GM12874 (cell line): ENCODE measurements at regions not wholly inside any gene's neighbourhood (a gene's known extent, or its start where the extent isn't known, plus 50 kb on each side); places are given as distances from the start of the nearest gene placed in this dataset.

Source experiments
- CTCF ChIP-seq: IDR thresholded peaks from 2 replicates; pipeline ENCODE4 v1.5.1; 2011; ENCODE audit warnings: low read depth, mild to moderate bottlenecking, control low read depth, low read length, moderate library complexity; ENCODE audit not compliant: insufficient read depth

GRCh38 chr4:181799561-181800069 is 443.6 kb upstream of the TENM3 start:
- TF ChIP-seq CTCF = no peak

- no peak for TF ChIP-seq CTCF
Observed at GRCh38 chr4:181802207-181802606, 441.0 kb upstream of the TENM3 start.

- TF ChIP-seq CTCF = no peak
Observed at GRCh38 chr4:181807771-181808170, 435.4 kb upstream of the TENM3 start.

- TF ChIP-seq CTCF = no peak
Observed at GRCh38 chr4:181810711-181811110, 432.5 kb upstream of the TENM3 start.

GRCh38 chr4:181819946-181820345 is 423.3 kb upstream of the TENM3 start:
- TF ChIP-seq CTCF = no peak

GRCh38 chr4:181820553-181820952 is 422.6 kb upstream of the TENM3 start:
- TF ChIP-seq CTCF = no peak

GRCh38 chr4:181821039-181822004 is 421.9 kb upstream of the TENM3 start:
- TF ChIP-seq CTCF = no peak
